Neural progenitor cell (in vitro differentiated cells): ENCODE measurements at regions not wholly inside any gene's neighbourhood (a gene's known extent, or its start where the extent isn't known, plus 50 kb on each side); places are given as distances from the start of the nearest gene placed in this dataset.

ENCODE experiments used
- EZH2 ChIP-seq: fragments of 200-600 bp; sonication (generic); IDR thresholded peaks from 2 replicates; pipeline ENCODE4 v1.6.1; 2017; ENCODE audit warnings: antibody characterized with exemption, mild to moderate bottlenecking, moderate library complexity
- EZH2phosphoT487 ChIP-seq: fragments of 200-600 bp; sonication (generic); IDR thresholded peaks from 2 replicates; pipeline ENCODE4 v1.6.1; 2017; ENCODE audit warnings: antibody characterized with exemption
- TF ChIP-seq, protein P1 (sequence below): fragments of 200-600 bp; sonication (generic); IDR thresholded peaks from 2 replicates; pipeline ENCODE4 v1.5.1; 2017; ENCODE audit warnings: antibody characterized with exemption, mild to moderate bottlenecking

DNA sequence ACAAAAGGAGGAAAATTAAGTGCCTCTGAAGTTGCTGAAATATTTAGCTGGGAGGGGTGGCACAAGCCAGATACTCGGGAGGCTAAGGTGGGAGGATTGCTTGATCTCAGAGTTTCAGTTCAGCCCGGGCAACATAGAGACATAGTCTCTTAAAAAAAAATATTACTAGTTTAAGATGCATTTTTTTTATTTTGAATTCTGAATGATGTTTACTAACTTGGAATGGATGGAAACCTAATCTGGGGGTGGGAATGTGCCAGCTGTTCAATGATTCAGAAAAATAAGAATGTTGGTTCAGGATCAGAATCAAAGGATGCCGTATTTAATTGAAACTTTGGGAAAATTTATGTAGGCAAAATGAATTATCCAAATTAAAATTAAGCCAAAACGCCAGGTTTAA, 167.2 kb upstream of the ANK2 start:
- no peak for TF ChIP-seq EZH2
- TF ChIP-seq, protein P1, sequence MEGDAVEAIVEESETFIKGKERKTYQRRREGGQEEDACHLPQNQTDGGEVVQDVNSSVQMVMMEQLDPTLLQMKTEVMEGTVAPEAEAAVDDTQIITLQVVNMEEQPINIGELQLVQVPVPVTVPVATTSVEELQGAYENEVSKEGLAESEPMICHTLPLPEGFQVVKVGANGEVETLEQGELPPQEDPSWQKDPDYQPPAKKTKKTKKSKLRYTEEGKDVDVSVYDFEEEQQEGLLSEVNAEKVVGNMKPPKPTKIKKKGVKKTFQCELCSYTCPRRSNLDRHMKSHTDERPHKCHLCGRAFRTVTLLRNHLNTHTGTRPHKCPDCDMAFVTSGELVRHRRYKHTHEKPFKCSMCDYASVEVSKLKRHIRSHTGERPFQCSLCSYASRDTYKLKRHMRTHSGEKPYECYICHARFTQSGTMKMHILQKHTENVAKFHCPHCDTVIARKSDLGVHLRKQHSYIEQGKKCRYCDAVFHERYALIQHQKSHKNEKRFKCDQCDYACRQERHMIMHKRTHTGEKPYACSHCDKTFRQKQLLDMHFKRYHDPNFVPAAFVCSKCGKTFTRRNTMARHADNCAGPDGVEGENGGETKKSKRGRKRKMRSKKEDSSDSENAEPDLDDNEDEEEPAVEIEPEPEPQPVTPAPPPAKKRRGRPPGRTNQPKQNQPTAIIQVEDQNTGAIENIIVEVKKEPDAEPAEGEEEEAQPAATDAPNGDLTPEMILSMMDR = no peak
- TF ChIP-seq EZH2phosphoT487 = no peak
